DND-41 (cell line): ENCODE measurements at regions not wholly inside any gene's neighbourhood (a gene's known extent, or its start where the extent isn't known, plus 50 kb on each side); places are given as distances from the start of the nearest gene placed in this dataset.

Experiments used
- ATAC-seq: fragments of 200-7000 bp; cut with Tn5 transposase; 3 replicates; pipeline ENCODE4 v1.9.1; 2021; ENCODE audit warnings: low read depth; ENCODE audit not compliant: insufficient read depth
- DNase-seq: peaks from one replicate; pipeline ENCODE4 v3.0.0-alpha.2; 2020
- H2AFZ ChIP-seq: 2 replicates; pipeline ENCODE4 v1.6.0; 2012; ENCODE audit warnings: low read depth, low read length
- H3K27ac ChIP-seq: 2 replicates; pipeline ENCODE4 v1.5.1; 2012; ENCODE audit warnings: low read length, inconsistent platforms
- H3K27me3 ChIP-seq: fragments of 200-600 bp; sonication (generic); 2 replicates; pipeline ENCODE4 v1.6.0; 2012; ENCODE audit warnings: low read length, mild to moderate bottlenecking, inconsistent platforms; ENCODE audit not compliant: insufficient read depth, poor library complexity
- H3K36me3 ChIP-seq: 2 replicates; pipeline ENCODE4 v1.5.1; 2012; ENCODE audit warnings: low read length, inconsistent platforms; ENCODE audit not compliant: insufficient read depth
- H3K4me1 ChIP-seq: 2 replicates; pipeline ENCODE4 v1.5.1; 2012; ENCODE audit warnings: mild to moderate bottlenecking, low read length; ENCODE audit not compliant: insufficient read depth
- H3K4me2 ChIP-seq: 2 replicates; pipeline ENCODE4 v1.6.0; 2012; ENCODE audit warnings: mild to moderate bottlenecking, moderate library complexity, low read length, inconsistent platforms; ENCODE audit not compliant: insufficient read depth
- H3K4me3 ChIP-seq, 2 experiments: fragments of 200-600 bp in 1 of 2; shearing (Covaris generic) in 1 of 2; 2 replicates each; pipeline ENCODE4 v1.5.1; 2012 to 2016; ENCODE audit warnings: inconsistent platforms in 2 of 2, low read length in 2 of 2, mild to moderate bottlenecking in 2 of 2, low read depth in 1 of 2, moderate library complexity in 1 of 2
- H3K79me2 ChIP-seq: 2 replicates; pipeline ENCODE4 v1.6.0; 2012; ENCODE audit warnings: low read length, inconsistent platforms; ENCODE audit not compliant: insufficient read depth
- H3K9ac ChIP-seq: 2 replicates; pipeline ENCODE4 v1.6.0; 2012; ENCODE audit warnings: low read depth, mild to moderate bottlenecking, inconsistent platforms, low read length, moderate library complexity
- H3K9me3 ChIP-seq: 2 replicates; pipeline ENCODE4 v1.5.1; 2012; ENCODE audit warnings: low read length, moderate library complexity, mild to moderate bottlenecking, inconsistent platforms; ENCODE audit not compliant: insufficient read depth, severe bottlenecking
- H4K20me1 ChIP-seq: 2 replicates; pipeline ENCODE4 v1.6.0; 2012; ENCODE audit warnings: low read length; ENCODE audit not compliant: insufficient read depth
- EZH2 ChIP-seq: IDR thresholded peaks from 3 replicates; pipeline ENCODE4 v1.6.1; 2012; ENCODE audit warnings: borderline replicate concordance, low read depth, mild to moderate bottlenecking, moderate library complexity, low read length, inconsistent platforms; ENCODE audit not compliant: severe bottlenecking
- TF ChIP-seq, protein P1 (sequence below): IDR thresholded peaks from 2 replicates; pipeline ENCODE4 v1.5.1; 2012; ENCODE audit warnings: borderline replicate concordance, low read length, moderate library complexity, mild to moderate bottlenecking; ENCODE audit not compliant: poor library complexity, severe bottlenecking; ENCODE audit errors: extremely low read depth

DNA sequence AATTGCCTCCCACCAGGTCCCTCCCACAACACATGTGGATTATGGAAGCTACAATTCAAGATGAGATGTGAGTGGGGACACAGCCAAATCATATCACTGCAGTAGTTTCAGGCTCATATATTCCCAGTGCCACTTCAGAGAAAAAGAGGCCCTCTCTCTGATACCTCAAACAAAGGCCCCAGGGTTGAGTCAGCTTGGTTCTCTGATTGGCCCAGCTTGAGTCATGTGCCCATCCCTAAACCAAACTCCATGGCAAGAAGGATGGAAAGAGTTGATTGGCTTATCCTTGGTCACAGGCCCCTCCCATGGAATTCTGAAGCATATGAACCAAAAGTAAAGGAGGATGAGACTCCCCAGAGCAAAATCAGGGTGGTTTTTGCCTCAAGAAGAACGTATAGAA lies 75.9 kb upstream of the IRX6 start:
- Histone ChIP-seq H3K4me3 (no peak overlapping the region), H3K27me3 (no peaks in the 10 kb centered on the region), H4K20me1 (no peaks in the 10 kb centered on the region), H3K4me1 (no peaks in the 10 kb centered on the region), H2AFZ (no peak overlapping the region), H3K79me2 (no peaks in the 10 kb centered on the region), H3K9ac (no peak overlapping the region), H3K4me2 (no peak overlapping the region), H3K27ac (no peak overlapping the region), H3K36me3 (no peaks in the 10 kb centered on the region), H3K9me3 (peaks cover 3% of the 10 kb centered on the region)
- no peak for DNase-seq
- ATAC-seq: no peak
- TF ChIP-seq, protein P1, sequence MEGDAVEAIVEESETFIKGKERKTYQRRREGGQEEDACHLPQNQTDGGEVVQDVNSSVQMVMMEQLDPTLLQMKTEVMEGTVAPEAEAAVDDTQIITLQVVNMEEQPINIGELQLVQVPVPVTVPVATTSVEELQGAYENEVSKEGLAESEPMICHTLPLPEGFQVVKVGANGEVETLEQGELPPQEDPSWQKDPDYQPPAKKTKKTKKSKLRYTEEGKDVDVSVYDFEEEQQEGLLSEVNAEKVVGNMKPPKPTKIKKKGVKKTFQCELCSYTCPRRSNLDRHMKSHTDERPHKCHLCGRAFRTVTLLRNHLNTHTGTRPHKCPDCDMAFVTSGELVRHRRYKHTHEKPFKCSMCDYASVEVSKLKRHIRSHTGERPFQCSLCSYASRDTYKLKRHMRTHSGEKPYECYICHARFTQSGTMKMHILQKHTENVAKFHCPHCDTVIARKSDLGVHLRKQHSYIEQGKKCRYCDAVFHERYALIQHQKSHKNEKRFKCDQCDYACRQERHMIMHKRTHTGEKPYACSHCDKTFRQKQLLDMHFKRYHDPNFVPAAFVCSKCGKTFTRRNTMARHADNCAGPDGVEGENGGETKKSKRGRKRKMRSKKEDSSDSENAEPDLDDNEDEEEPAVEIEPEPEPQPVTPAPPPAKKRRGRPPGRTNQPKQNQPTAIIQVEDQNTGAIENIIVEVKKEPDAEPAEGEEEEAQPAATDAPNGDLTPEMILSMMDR: no peak
- TF ChIP-seq EZH2: no peak

DNA sequence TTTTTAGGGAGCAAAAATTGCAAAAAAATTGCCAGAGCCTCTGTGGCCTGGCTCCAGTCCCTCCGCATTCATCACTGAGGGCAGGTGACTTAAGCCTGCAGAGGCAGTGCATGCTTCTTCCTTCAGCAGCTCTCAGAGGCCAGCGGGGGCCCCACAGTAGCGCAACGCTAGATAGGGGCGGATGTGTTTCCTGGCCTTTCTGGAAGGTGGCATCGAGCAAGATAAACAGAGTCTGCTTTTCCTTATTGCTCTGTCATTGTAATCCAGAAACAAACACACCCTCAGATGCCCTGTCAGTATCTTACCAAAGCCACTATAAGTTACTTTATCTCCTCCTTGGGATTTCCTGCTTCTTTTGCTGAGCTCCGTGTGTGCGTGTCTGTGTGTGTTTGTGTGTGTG lies 75.5 kb upstream of the IRX6 start:
- TF ChIP-seq, protein P1: no peak

DNA sequence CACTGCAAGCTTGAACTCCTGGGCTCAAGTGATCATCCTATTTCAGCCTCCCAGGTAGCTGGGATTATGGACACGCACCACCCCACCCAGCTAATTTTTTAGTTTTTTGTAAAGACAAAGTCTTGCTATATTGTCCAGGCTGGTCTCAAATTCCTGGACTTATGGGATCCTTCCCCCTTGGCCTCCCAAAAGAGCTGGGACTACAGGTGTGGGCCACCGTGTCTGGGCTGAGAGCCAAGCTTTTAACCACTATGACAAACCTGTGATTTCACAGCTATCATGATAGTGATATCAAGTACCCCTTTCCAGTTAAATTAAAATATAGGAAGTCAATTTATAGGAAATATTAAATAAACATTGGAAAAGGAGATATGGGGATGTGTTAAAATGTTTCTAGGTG lies 74.6 kb upstream of the IRX6 start:
- no peaks in the 10 kb centered on the region for H4K20me1 ChIP-seq
- no peaks in the 10 kb centered on the region for H3K27me3 ChIP-seq
- no peak overlapping the region for H3K9ac ChIP-seq
- H3K4me1 ChIP-seq: no peaks in the 10 kb centered on the region
- ATAC-seq (no peak), DNase-seq (no peak)
- TF ChIP-seq, protein P1: no peak
- no peak for TF ChIP-seq EZH2
- no peak overlapping the region for H3K4me2 ChIP-seq
- no peaks in the 10 kb centered on the region for H3K36me3 ChIP-seq
- H2AFZ ChIP-seq: no peak overlapping the region
- H3K27ac ChIP-seq: no peak overlapping the region
- peaks cover 3% of the 10 kb centered on the region for H3K9me3 ChIP-seq
- no peaks in the 10 kb centered on the region for H3K79me2 ChIP-seq
- no peak overlapping the region for H3K4me3 ChIP-seq

More for the DNA sequence above, 75.5 kb upstream of the IRX6 start:
- no peaks in the 10 kb centered on the region for H3K36me3 ChIP-seq
- H3K9me3 ChIP-seq: peaks cover 3% of the 10 kb centered on the region
- DNase-seq (no peak), ATAC-seq (no peak)
- H3K79me2 ChIP-seq: no peaks in the 10 kb centered on the region
- no peak overlapping the region for H2AFZ ChIP-seq
- H3K4me3 ChIP-seq: no peak overlapping the region
- H3K4me2 ChIP-seq: no peak overlapping the region
- no peaks in the 10 kb centered on the region for H3K27me3 ChIP-seq
- H3K4me1 ChIP-seq: no peaks in the 10 kb centered on the region
- no peak overlapping the region for H3K27ac ChIP-seq
- H3K9ac ChIP-seq: no peak overlapping the region
- H4K20me1 ChIP-seq: no peaks in the 10 kb centered on the region

DNA sequence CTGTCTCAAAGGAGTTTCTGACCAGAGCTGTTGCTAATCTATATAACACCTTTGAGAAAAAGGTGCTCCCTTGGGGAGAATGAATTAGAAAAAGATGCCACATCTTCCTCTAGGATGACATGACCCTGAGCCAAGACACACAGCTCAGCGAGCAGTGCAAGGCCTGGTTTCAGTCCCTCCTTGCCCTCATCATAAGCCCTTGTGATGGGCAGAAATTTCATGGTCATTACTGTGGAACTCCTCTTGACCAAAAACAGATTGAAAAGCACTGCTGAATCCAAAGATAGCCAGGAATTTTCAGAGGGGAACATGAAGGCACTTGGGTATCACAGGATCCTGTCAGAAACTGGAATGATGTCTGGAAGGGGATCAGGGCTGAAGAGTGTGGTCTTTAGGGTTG lies 74.1 kb upstream of the IRX6 start:
- Histone ChIP-seq H3K27me3 (no peaks in the 10 kb centered on the region), H4K20me1 (no peaks in the 10 kb centered on the region), H3K4me3 (no peak overlapping the region), H3K36me3 (no peaks in the 10 kb centered on the region), H3K27ac (no peak overlapping the region), H3K4me1 (no peaks in the 10 kb centered on the region), H3K4me2 (no peak overlapping the region), H2AFZ (no peak overlapping the region), H3K9ac (no peak overlapping the region), H3K9me3 (peaks cover 3% of the 10 kb centered on the region), H3K79me2 (no peaks in the 10 kb centered on the region)
- no peak for TF ChIP-seq EZH2
- ATAC-seq (no peak), DNase-seq (no peak)
